Breast epithelium (tissue), 3 donors: ENCODE measurements at regions not wholly inside any gene's neighbourhood (a gene's known extent, or its start where the extent isn't known, plus 50 kb on each side); places are given as distances from the start of the nearest gene placed in this dataset.

Experiments used
- POLR2A ChIP-seq: fragments of 450-650 bp; IDR thresholded peaks from one replicate; pipeline ENCODE4 v1.6.1; 2016; ENCODE audit warnings: antibody characterized with exemption, mild to moderate bottlenecking, moderate library complexity
- TF ChIP-seq, protein P1 (sequence below), 3 donors: fragments of 450-650 bp; IDR thresholded peaks; one replicate each; pipeline ENCODE4 v1.5.1; 2016 to 2017; ENCODE audit warnings: antibody characterized with exemption in 3 of 3, mild to moderate bottlenecking in 3 of 3, moderate library complexity in 3 of 3

DNA sequence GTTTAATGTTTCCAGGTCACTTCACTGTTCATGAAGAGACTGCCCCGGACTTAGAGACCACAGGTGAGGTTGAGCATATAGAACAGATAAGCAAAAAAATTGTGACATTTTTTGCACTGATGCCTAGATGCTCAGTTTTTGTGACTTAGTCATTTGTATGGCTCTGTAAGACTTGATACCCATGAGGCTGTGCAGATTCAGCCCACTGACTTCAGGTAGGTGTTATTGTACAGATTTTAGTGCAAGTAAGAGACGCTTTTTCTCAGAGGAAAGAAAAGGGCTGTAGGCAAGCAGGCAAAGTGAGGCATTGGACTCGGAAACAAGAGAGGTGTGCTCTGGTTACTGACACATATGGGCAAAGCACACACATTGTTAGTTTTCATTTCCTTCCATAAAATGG is 820.1 kb upstream of the SORCS1 start:
- TF ChIP-seq, protein P1, sequence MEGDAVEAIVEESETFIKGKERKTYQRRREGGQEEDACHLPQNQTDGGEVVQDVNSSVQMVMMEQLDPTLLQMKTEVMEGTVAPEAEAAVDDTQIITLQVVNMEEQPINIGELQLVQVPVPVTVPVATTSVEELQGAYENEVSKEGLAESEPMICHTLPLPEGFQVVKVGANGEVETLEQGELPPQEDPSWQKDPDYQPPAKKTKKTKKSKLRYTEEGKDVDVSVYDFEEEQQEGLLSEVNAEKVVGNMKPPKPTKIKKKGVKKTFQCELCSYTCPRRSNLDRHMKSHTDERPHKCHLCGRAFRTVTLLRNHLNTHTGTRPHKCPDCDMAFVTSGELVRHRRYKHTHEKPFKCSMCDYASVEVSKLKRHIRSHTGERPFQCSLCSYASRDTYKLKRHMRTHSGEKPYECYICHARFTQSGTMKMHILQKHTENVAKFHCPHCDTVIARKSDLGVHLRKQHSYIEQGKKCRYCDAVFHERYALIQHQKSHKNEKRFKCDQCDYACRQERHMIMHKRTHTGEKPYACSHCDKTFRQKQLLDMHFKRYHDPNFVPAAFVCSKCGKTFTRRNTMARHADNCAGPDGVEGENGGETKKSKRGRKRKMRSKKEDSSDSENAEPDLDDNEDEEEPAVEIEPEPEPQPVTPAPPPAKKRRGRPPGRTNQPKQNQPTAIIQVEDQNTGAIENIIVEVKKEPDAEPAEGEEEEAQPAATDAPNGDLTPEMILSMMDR (IDR thresholded peaks at IDR 0.05), result no peak
- TF ChIP-seq POLR2A, result no peak
